GM10266 (cell line): ENCODE measurements at regions not wholly inside any gene's neighbourhood (a gene's known extent, or its start where the extent isn't known, plus 50 kb on each side); places are given as distances from the start of the nearest gene placed in this dataset.

Experiments used
- DNase-seq: peaks from one replicate; pipeline ENCODE4 v3.0.0; 2012; ENCODE audit errors: extremely low spot score
- TF ChIP-seq, protein P1 (sequence below): IDR thresholded peaks from 2 replicates; pipeline ENCODE4 v1.5.1; 2012; ENCODE audit warnings: mild to moderate bottlenecking, low read depth; ENCODE audit not compliant: control insufficient read depth, insufficient read depth; ENCODE audit errors: missing control alignments

DNA sequence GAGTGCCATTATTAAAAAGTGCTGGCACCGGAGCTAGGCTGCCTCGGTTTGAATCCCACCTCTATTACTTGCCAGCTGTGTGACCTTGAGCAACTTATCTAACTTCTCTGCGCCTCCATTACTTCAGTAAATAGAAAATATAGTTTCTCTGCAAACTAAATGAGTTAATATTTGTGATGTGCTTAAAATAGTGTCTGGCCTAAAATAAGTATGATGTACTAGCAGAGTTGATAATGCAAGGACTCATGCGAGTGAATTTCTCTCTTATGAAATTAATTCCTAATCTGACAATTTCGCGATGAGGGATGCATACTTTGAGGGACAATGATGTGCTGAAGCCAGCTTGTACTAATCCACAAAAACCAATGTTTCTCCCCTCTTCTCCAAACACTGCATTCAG lies 180.8 kb upstream of the NTF3 start:
- DNase-seq: no peak
- TF ChIP-seq, protein P1, sequence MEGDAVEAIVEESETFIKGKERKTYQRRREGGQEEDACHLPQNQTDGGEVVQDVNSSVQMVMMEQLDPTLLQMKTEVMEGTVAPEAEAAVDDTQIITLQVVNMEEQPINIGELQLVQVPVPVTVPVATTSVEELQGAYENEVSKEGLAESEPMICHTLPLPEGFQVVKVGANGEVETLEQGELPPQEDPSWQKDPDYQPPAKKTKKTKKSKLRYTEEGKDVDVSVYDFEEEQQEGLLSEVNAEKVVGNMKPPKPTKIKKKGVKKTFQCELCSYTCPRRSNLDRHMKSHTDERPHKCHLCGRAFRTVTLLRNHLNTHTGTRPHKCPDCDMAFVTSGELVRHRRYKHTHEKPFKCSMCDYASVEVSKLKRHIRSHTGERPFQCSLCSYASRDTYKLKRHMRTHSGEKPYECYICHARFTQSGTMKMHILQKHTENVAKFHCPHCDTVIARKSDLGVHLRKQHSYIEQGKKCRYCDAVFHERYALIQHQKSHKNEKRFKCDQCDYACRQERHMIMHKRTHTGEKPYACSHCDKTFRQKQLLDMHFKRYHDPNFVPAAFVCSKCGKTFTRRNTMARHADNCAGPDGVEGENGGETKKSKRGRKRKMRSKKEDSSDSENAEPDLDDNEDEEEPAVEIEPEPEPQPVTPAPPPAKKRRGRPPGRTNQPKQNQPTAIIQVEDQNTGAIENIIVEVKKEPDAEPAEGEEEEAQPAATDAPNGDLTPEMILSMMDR: no peak

DNA sequence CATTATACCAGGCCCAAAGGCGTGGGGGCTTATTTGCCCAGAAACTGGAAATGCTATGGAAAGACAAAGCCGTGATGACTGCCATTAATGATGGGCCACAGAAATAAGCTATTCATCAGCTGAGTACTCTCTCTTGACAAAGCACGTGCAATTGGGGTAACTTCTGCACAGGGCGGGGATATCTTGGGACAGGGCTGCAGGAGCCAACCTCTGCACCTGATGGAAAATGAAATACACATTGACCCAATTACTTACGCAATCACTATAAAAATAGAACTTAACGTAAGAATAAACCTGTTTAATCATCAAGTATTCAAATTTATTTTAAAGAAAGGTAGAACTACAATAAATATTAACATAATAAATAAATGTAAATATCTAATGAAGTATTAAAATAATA lies 180.1 kb upstream of the NTF3 start:
- DNase-seq: no peak
- TF ChIP-seq, protein P1: no peak

DNA sequence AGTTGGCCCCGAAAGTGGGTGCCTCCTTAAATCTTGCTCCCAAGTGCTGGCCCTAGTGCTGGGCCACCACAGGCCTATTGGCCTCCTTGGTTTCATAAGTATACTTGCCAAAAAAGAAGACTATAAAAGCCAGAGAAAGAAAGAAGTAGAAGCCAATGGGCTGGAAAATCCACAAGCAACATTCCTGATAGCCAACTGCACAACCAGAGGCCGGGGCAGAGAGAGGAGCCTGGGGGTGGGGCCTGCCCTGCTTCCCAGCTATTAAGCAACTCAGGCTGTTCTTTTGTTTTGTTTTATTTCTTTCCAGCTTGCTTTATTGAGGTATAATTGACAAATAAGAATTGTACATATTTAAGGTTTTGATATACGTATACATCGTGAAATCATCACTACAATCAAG lies 177.2 kb upstream of the NTF3 start:
- no peak for DNase-seq
- TF ChIP-seq, protein P1: no peak

DNA sequence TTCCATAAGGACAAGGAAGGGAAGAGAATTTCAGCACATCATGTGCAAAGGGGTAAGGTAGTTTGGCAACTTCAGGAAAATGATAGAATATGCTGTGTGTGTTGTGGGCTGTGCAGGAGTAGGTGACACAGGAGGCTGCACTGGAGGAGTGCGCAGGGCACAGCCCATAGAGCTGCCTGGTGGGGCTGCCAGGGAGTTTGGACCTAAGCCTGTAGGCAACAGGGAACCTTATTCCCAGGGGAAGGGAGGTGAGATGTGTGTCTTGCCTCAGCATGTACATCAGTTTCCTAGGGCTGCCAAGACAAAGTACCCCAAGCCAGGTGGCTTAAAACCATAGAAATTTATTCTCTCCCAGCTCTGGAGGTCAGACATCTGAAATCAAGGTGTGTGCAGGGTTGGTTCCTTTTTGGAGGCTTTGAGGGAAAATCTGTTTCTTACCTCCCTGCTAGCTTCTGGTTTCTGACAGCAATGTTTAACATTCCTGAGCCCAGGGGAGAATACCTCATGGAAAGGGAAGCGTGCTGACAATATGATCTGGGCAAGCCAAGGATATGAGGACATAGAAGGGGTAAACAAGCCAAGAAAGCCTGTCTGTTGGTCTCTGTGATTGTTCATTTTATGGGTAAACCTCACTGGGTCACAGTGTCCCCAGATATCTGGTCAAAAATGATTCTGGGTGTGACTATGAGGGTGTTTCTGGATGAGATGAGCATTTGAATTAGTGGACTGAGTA lies 174.0 kb upstream of the NTF3 start:
- TF ChIP-seq, protein P1: no peak
- DNase-seq: no peak

DNA sequence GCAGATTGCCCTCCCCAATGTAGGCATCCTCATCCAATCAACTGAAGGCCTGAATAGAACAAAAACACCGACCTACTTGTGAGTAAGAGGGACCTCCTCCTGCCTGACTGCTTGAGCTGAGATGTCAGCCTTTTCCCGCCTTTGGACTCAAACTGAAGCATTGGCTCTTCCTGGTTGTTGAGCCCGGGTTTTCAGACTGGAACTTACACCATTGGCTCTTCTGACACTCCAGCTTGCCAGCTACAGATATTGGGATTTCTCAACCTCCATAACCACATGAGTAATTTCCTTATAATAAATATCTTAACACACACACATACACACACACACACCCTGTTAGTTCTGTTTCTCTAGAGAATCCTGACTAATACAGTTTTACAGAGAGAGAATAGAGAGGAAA lies 173.4 kb upstream of the NTF3 start:
- TF ChIP-seq, protein P1: no peak
- no peak for DNase-seq

DNA sequence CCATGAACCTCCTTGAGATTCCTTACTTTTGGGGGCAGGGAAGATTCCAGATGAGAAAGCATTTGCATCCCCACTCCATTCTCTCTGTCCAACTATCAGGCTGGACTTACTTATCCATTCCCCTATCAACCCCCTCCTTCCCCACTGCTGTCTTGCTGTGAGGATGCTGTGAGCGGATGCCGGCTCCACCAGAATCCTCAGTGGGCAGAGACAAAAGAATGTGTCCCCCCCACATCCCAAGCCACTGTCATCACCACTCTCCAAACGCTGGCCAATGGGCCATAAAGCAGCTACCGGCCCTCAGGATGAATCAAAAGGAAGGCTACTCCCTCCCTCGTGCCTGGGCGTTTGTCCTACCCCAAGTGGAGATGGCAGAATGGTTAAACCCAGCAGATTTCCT lies 173.0 kb upstream of the NTF3 start:
- TF ChIP-seq, protein P1: no peak
- DNase-seq: no peak

DNA sequence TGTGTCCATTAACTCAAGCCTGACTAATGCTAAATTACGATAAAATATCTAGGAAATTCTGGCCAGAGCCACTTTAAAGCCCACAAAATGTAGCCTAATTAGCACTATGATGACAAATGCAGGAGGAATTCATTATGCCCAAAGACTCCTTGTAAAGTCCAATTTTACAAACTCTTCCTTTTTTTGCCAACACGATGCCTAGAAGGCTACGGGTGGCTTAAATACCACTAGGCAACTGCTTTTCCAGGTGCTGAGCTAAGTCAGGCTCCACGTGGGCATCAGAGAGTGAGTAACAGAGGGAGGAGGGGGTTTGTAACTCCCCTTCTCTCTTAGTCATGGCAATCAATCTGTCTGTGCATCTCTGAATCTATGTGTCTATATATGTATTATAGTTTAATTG lies 172.4 kb upstream of the NTF3 start:
- no peak for DNase-seq
- TF ChIP-seq, protein P1: no peak
